ENCODE measurements at regions not wholly inside any gene's neighbourhood (a gene's known extent, or its start where the extent isn't known, plus 50 kb on each side); places are given as distances from the start of the nearest gene placed in this dataset.

GRCh38 chr15:96687388-96688107 is 357.0 kb downstream of the NR2F2 start:
- intact Hi-C loops (cut with DNase I) = no loop called here
- no peaks in the 10 kb centered on the region for H3K4me1 ChIP-seq (replicated peaks in 1 of 2)
- no peaks in the 10 kb centered on the region for H3K36me3 ChIP-seq (replicated peaks in 1 of 2)
- WGBS, 4 donors = 86 to 92% (median 87%) methylated on average over 5 of the region's 5 CpGs
- no peak for DNase-seq
- no peaks in the 10 kb centered on the region for H3K27me3 ChIP-seq
- no peak overlapping the region for H3K27ac ChIP-seq
- no peak for TF ChIP-seq POLR2A (IDR thresholded peaks at IDR 0.05)
- TF ChIP-seq CTCF (IDR thresholded peaks at IDR 0.05) = no peak
- no peak overlapping the region for H3K4me3 ChIP-seq
- H3K9me3 ChIP-seq (replicated peaks in 1 of 3) = no peaks in the 10 kb centered on the region

GRCh38 chr15:96690733-96691132 is 360.2 kb downstream of the NR2F2 start:
- WGBS, 4 donors = 73 to 86% (median 78%) methylated on average over 3 of the region's 3 CpGs
- Histone ChIP-seq H3K27me3 (no peaks in the 10 kb centered on the region), H3K4me1 (replicated peaks in 1 of 2) (no peaks in the 10 kb centered on the region), H3K9me3 (replicated peaks in 1 of 3) (no peaks in the 10 kb centered on the region), H3K27ac (no peak overlapping the region), H3K4me3 (no peak overlapping the region), H3K36me3 (replicated peaks in 1 of 2) (no peaks in the 10 kb centered on the region)
- intact Hi-C loops (cut with DNase I) = no loop called here
- DNase-seq = no peak
- TF ChIP-seq CTCF (IDR thresholded peaks at IDR 0.05) (no peak), POLR2A (IDR thresholded peaks at IDR 0.05) (no peak)

GRCh38 chr15:96692826-96693225 is 362.3 kb downstream of the NR2F2 start:
- Histone ChIP-seq H3K36me3 (replicated peaks in 1 of 2) (no peaks in the 10 kb centered on the region), H3K9me3 (replicated peaks in 1 of 3) (no peaks in the 10 kb centered on the region), H3K4me1 (replicated peaks in 1 of 2) (no peaks in the 10 kb centered on the region), H3K27me3 (no peaks in the 10 kb centered on the region), H3K27ac (no peak overlapping the region), H3K4me3 (no peak overlapping the region)
- TF ChIP-seq POLR2A (IDR thresholded peaks at IDR 0.05) (no peak), CTCF (IDR thresholded peaks at IDR 0.05) (no peak)
- intact Hi-C loops (cut with DNase I) = no loop called here
- no peak for DNase-seq
- 91 to 93% (median 92%) methylated on average over 7 of the region's 7 CpGs for WGBS, 4 donors

GRCh38 chr15:96693515-96693914 is 363.0 kb downstream of the NR2F2 start:
- H3K27ac ChIP-seq = no peak overlapping the region
- no peaks in the 10 kb centered on the region for H3K4me1 ChIP-seq (replicated peaks in 1 of 2)
- intact Hi-C loops (cut with DNase I) = no loop called here
- H3K36me3 ChIP-seq (replicated peaks in 1 of 2) = no peaks in the 10 kb centered on the region
- TF ChIP-seq POLR2A (IDR thresholded peaks at IDR 0.05) = no peak
- TF ChIP-seq CTCF (IDR thresholded peaks at IDR 0.05) = no peak
- 81 to 91% (median 87%) methylated on average over 2 of the region's 2 CpGs for WGBS, 4 donors
- H3K4me3 ChIP-seq = no peak overlapping the region
- H3K27me3 ChIP-seq = no peaks in the 10 kb centered on the region
- H3K9me3 ChIP-seq (replicated peaks in 1 of 3) = no peaks in the 10 kb centered on the region
- no peak for DNase-seq
